GM12892 (cell line): ENCODE measurements at regions not wholly inside any gene's neighbourhood (a gene's known extent, or its start where the extent isn't known, plus 50 kb on each side); places are given as distances from the start of the nearest gene placed in this dataset.

Experiments used
- POLR2A ChIP-seq: IDR thresholded peaks from 2 replicates; pipeline ENCODE4 v1.6.1; 2011; ENCODE audit warnings: low read depth, low read length, control low read depth
- POLR2AphosphoS5 ChIP-seq: IDR thresholded peaks from 2 replicates; pipeline ENCODE4 v1.6.1; 2011; ENCODE audit warnings: low read depth, low read length, control low read depth

GRCh38 chr18:71865888-71866287 lies 678.3 kb downstream of the CBLN2 start:
- TF ChIP-seq POLR2A: no peak
- no peak for TF ChIP-seq POLR2AphosphoS5
